ENCODE measurements at regions not wholly inside any gene's neighbourhood (a gene's known extent, or its start where the extent isn't known, plus 50 kb on each side); places are given as distances from the start of the nearest gene placed in this dataset.

- no peak for TF ChIP-seq CTCF (IDR thresholded peaks at IDR 0.05)
- TF ChIP-seq, protein P1, sequence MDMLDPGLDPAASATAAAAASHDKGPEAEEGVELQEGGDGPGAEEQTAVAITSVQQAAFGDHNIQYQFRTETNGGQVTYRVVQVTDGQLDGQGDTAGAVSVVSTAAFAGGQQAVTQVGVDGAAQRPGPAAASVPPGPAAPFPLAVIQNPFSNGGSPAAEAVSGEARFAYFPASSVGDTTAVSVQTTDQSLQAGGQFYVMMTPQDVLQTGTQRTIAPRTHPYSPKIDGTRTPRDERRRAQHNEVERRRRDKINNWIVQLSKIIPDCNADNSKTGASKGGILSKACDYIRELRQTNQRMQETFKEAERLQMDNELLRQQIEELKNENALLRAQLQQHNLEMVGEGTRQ (IDR thresholded peaks at IDR 0.05; ENCODE audit: borderline replicate concordance, low read depth, low read length): no peak
- TF ChIP-seq EZH2phosphoT487 (IDR thresholded peaks at IDR 0.05; ENCODE audit: borderline replicate concordance, low read depth): no peak
- no peak for TF ChIP-seq RFX5 (IDR thresholded peaks at IDR 0.05; ENCODE audit: low read length)
- no peak for TF ChIP-seq RCOR1 (IDR thresholded peaks at IDR 0.05; ENCODE audit: low read length)
- TF ChIP-seq JUND (IDR thresholded peaks at IDR 0.05): no peak
- no peak for TF ChIP-seq TAF1 (IDR thresholded peaks at IDR 0.05; ENCODE audit: borderline replicate concordance, low read depth, low read length)
- no peak for TF ChIP-seq MXI1 (IDR thresholded peaks at IDR 0.05; ENCODE audit: low read depth, low read length)
- TF ChIP-seq FOXJ3 (CRISPR knock-in tag; IDR thresholded peaks at IDR 0.05): no peak
Measured at GRCh38 chr4:56250776-56251175, 136.5 kb downstream of the AASDH start.
